ENCODE measurements at regions not wholly inside any gene's neighbourhood (a gene's known extent, or its start where the extent isn't known, plus 50 kb on each side); places are given as distances from the start of the nearest gene placed in this dataset.

- DNase-seq (ENCODE audit: low read depth) = no peak
Observed at GRCh38 chr15:91784973-91785709, 68.4 kb upstream of the SLCO3A1 start.

GRCh38 chr15:91787198-91787597 lies 66.3 kb upstream of the SLCO3A1 start:
- no peak for DNase-seq (ENCODE audit: low read depth)
- in situ Hi-C loops (cut with HindIII; ENCODE audit: low pct_unique_long_range_greater_than_20kb, low sequenced_read_pairs) = no loop called here

More at GRCh38 chr15:91784973-91785709, 68.4 kb upstream of the SLCO3A1 start:
- in situ Hi-C loops (cut with HindIII; ENCODE audit: low pct_unique_long_range_greater_than_20kb, low sequenced_read_pairs) = no loop called here

DNA sequence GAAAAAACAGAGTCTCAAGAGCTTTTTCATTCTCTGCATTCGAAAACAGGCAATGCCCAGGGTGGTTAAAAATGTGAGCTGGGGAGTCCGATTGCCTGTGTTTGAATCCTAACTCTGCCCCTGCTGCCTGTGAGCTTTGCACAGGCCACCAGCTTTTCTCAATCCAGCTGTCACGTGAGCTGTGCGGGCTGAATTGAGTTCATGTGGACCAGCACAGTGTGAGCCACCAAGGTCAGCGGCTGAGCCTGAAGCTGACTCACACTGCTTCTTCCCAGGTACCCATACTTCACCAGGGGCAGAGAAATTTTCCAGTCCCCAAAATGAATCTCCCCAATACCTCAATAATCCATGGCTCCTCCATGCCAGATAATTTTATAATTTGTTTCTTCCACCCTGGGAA lies 64.4 kb upstream of the SLCO3A1 start:
- in situ Hi-C loops (cut with HindIII; ENCODE audit: low pct_unique_long_range_greater_than_20kb, low sequenced_read_pairs) = no loop called here

GRCh38 chr15:91790836-91791235 lies 62.7 kb upstream of the SLCO3A1 start:
- in situ Hi-C loops (cut with HindIII; ENCODE audit: low pct_unique_long_range_greater_than_20kb, low sequenced_read_pairs) = no loop called here
- DNase-seq (ENCODE audit: low read depth) = peak; percentile 56

More for the DNA sequence above, 64.4 kb upstream of the SLCO3A1 start:
- no peak for DNase-seq (ENCODE audit: low read depth)

DNA sequence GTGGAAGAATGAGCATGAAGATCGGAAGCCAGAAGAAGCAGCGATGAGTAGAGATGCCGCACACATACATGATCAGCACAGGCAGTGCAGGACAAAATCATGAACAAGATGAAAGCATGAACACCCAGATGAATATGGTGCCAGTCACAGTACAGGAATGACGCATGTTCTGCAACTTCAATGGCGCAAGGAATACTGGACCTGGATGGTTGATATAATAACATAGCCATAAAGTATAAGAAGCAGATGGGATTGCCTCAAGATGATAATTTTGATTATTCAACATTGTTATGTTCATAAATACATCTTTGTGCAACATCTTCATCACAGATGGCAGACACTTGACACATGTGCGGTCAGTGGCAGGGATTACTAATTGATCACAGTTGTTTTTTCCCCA lies 59.7 kb upstream of the SLCO3A1 start:
- no peak for DNase-seq (ENCODE audit: low read depth)
- in situ Hi-C loops (cut with HindIII; ENCODE audit: low pct_unique_long_range_greater_than_20kb, low sequenced_read_pairs) = no loop called here

DNA sequence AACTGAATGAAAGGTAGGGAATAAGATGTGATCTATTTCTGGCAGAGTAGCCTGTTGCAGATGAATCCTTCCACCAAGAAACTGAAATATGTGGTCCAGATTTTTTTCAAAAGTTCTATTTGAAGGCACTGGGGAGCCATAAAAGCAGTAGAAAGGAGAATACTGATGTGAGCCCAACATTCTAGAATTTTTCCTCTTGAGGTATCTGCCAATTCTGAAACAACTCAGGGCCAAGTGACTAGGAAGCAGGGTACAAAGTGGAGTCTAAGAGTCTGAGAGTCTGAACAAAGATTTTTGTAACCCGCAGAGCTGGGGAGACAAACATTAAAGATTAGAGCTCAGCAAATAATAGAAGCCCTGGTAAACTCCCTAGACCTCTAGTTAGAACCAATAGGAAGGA lies 58.3 kb upstream of the SLCO3A1 start:
- no peak for DNase-seq (ENCODE audit: low read depth)
- in situ Hi-C loops (cut with HindIII; ENCODE audit: low pct_unique_long_range_greater_than_20kb, low sequenced_read_pairs) = no loop called here

DNA sequence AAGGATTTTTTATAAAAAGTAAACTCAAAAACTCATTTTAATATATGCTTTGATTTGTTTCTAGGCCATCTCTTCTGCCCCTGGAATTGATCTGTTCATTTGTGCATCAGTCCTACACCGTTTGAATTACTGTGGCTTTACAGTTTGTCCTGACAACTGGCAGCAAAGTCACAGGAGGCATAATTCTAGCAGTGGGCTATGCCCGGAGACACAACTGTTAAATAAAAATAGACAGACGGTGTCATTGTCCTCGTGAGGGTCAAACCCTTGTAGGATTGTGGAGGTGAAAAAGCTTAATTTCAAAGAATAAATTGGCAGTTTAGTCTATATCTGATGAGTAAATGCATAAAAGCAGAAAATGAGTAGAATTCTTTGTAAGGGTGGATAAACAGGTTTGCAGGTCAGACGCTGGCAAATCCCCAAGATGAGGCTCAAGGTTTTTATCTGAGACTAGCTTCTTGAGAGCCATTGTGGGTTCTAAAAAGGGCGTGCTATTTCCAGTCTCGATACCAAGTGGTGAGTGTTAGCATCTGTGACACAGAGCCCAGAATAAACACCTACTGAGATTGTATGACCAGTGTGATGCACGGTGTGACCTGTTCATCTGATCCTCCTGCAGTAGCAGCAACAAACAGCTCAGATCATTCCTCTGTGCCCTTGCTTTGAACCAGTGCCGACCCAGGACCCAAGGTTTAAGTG lies 51.5 kb upstream of the SLCO3A1 start:
- in situ Hi-C loops (cut with HindIII; ENCODE audit: low pct_unique_long_range_greater_than_20kb, low sequenced_read_pairs) = no loop called here
- DNase-seq (ENCODE audit: low read depth) = no peak

- DNase-seq (ENCODE audit: low read depth) = no peak
- in situ Hi-C loops (cut with HindIII; ENCODE audit: low pct_unique_long_range_greater_than_20kb, low sequenced_read_pairs) = no loop called here
Observed at GRCh38 chr15:91803260-91803659, 50.2 kb upstream of the SLCO3A1 start.
